KOPT-K1 (cell line): ENCODE measurements at regions not wholly inside any gene's neighbourhood (a gene's known extent, or its start where the extent isn't known, plus 50 kb on each side); places are given as distances from the start of the nearest gene placed in this dataset.
"Not testable (repeated sequence)": the region's sequence is repeated elsewhere in the genome, so short reads cannot be mapped to it uniquely, and the experiment has no call there.

ENCODE experiments used
- H3K27ac ChIP-seq: fragments of 200-600 bp; sonication (generic); 2 replicates; pipeline ENCODE4 v1.5.1; 2016; ENCODE audit warnings: antibody characterized with exemption, mild to moderate bottlenecking, low read depth, low read length; ENCODE audit not compliant: poor library complexity, severe bottlenecking
- H3K36me3 ChIP-seq: fragments of 200-600 bp; sonication (generic); 2 replicates; pipeline ENCODE4 v1.5.1; 2017; ENCODE audit warnings: antibody characterized with exemption, mild to moderate bottlenecking, low read length, moderate library complexity; ENCODE audit not compliant: insufficient read depth
- H3K9me3 ChIP-seq: fragments of 200-600 bp; sonication (generic); 2 replicates; pipeline ENCODE4 v1.5.1; 2017; ENCODE audit warnings: antibody characterized with exemption, low read length, mild to moderate bottlenecking; ENCODE audit not compliant: insufficient read depth, poor library complexity, severe bottlenecking

GRCh38 chr13:62130062-62130970 is 714.7 kb upstream of the PCDH20 start:
- Histone ChIP-seq H3K36me3 (no peaks in the 10 kb centered on the region), H3K27ac (no peak overlapping the region), H3K9me3 (no peaks in the 10 kb centered on the region)

- no peaks in the 10 kb centered on the region for H3K36me3 ChIP-seq
- no peaks in the 10 kb centered on the region for H3K9me3 ChIP-seq
- no peak overlapping the region for H3K27ac ChIP-seq
Measured at GRCh38 chr13:62129000-62129551, 713.4 kb upstream of the PCDH20 start.

- Histone ChIP-seq H3K9me3 (no peaks in the 10 kb centered on the region), H3K27ac (no peak overlapping the region), H3K36me3 (no peaks in the 10 kb centered on the region)
Measured at GRCh38 chr13:62126400-62126799, 710.8 kb upstream of the PCDH20 start.

- Histone ChIP-seq H3K27ac (no peak overlapping the region), H3K36me3 (no peaks in the 10 kb centered on the region), H3K9me3 (no peaks in the 10 kb centered on the region)
Measured at GRCh38 chr13:62125451-62125850, 709.8 kb upstream of the PCDH20 start.

- Histone ChIP-seq H3K9me3 (no peaks in the 10 kb centered on the region), H3K36me3 (no peaks in the 10 kb centered on the region), H3K27ac (no peak overlapping the region)
Measured at GRCh38 chr13:62123409-62123808, 707.8 kb upstream of the PCDH20 start.

GRCh38 chr13:62122434-62122833 is 706.8 kb upstream of the PCDH20 start:
- H3K36me3 ChIP-seq: no peaks in the 10 kb centered on the region
- H3K27ac ChIP-seq: no peak overlapping the region
- no peaks in the 10 kb centered on the region for H3K9me3 ChIP-seq

- no peaks in the 10 kb centered on the region for H3K9me3 ChIP-seq
- H3K36me3 ChIP-seq: no peaks in the 10 kb centered on the region
- H3K27ac ChIP-seq: no peak overlapping the region
Measured at GRCh38 chr13:62119739-62120700, 704.4 kb upstream of the PCDH20 start.

GRCh38 chr13:62115831-62116230 is 700.2 kb upstream of the PCDH20 start:
- Histone ChIP-seq H3K9me3 (no peaks in the 10 kb centered on the region), H3K27ac (no peak overlapping the region), H3K36me3 (no peaks in the 10 kb centered on the region)

- H3K9me3 ChIP-seq: no peaks in the 10 kb centered on the region
- no peaks in the 10 kb centered on the region for H3K36me3 ChIP-seq
- H3K27ac ChIP-seq: no peak overlapping the region
Measured at GRCh38 chr13:62113179-62113578, 697.5 kb upstream of the PCDH20 start.

GRCh38 chr13:62110079-62110478 is 694.4 kb upstream of the PCDH20 start:
- Histone ChIP-seq H3K9me3 (no peaks in the 10 kb centered on the region), H3K27ac (no peak overlapping the region), H3K36me3 (no peaks in the 10 kb centered on the region)

GRCh38 chr13:62104136-62104535 is 688.5 kb upstream of the PCDH20 start:
- not testable (repeated sequence) for H3K27ac ChIP-seq, H3K36me3 ChIP-seq, H3K9me3 ChIP-seq

- H3K9me3 ChIP-seq: peaks cover 4% of the 10 kb centered on the region
- H3K36me3 ChIP-seq: no peaks in the 10 kb centered on the region
- no peak overlapping the region for H3K27ac ChIP-seq
Measured at GRCh38 chr13:62096652-62097051, 681.0 kb upstream of the PCDH20 start.

- peaks cover 4% of the 10 kb centered on the region for H3K9me3 ChIP-seq
- H3K27ac ChIP-seq: no peak overlapping the region
- H3K36me3 ChIP-seq: no peaks in the 10 kb centered on the region
Measured at GRCh38 chr13:62094932-62095331, 679.3 kb upstream of the PCDH20 start.

- peaks cover 4% of the 10 kb centered on the region for H3K9me3 ChIP-seq
- no peak overlapping the region for H3K27ac ChIP-seq
- no peaks in the 10 kb centered on the region for H3K36me3 ChIP-seq
Measured at GRCh38 chr13:62093984-62094780, 678.5 kb upstream of the PCDH20 start.
